A673 (cell line): ENCODE measurements at regions not wholly inside any gene's neighbourhood (a gene's known extent, or its start where the extent isn't known, plus 50 kb on each side); places are given as distances from the start of the nearest gene placed in this dataset.

ENCODE experiments used
- BruUV-seq: library from RNA; stranded (reverse); fragments of 400-500 nt; replicated peaks from 2 replicates; lab custom pipeline; 2021; lab: Mats Ljungman, UMichigan
- CTCF ChIA-PET: fragments of 300-600 bp; sonication (Branson Sonifier 250); formaldehyde crosslinking; loops from one replicate; lab custom pipeline; 2022; ENCODE audit warnings: antibody characterized with exemption; lab: Charles Lee
- POLR2A ChIA-PET: fragments of 300-600 bp; sonication (Branson Sonifier 250); formaldehyde crosslinking; loops from one replicate; lab custom pipeline; 2022; ENCODE audit warnings: antibody characterized with exemption; ENCODE audit not compliant: low non-redundant PET; lab: Charles Lee
- DNase-seq: peaks from one replicate; pipeline ENCODE4 v3.0.0-alpha.2; 2015; ENCODE audit warnings: low spot score
- H3K27ac ChIP-seq: fragments of 200-600 bp; sonication (generic); 2 replicates; pipeline ENCODE4 v1.5.1; 2016; ENCODE audit warnings: mixed run types, low read depth, mild to moderate bottlenecking, mixed read lengths, antibody characterized with exemption, low read length; ENCODE audit not compliant: poor library complexity, severe bottlenecking
- H3K27me3 ChIP-seq: fragments of 200-600 bp; sonication (generic); replicated peaks from 2 replicates; pipeline ENCODE4 v1.6.1; 2017; ENCODE audit warnings: mixed run types, low read depth, mild to moderate bottlenecking, mixed read lengths, antibody characterized with exemption, low read length; ENCODE audit not compliant: insufficient read depth, poor library complexity
- H3K36me3 ChIP-seq: fragments of 200-600 bp; sonication (generic); 2 replicates; pipeline ENCODE4 v1.6.1; 2016; ENCODE audit warnings: mixed run types, mild to moderate bottlenecking, mixed read lengths, antibody characterized with exemption, low read length; ENCODE audit not compliant: insufficient read depth, poor library complexity, severe bottlenecking
- H3K4me1 ChIP-seq: fragments of 200-600 bp; sonication (generic); 2 replicates; pipeline ENCODE4 v1.6.1; 2017; ENCODE audit warnings: mixed run types, mild to moderate bottlenecking, mixed read lengths, antibody characterized with exemption, low read length; ENCODE audit not compliant: insufficient read depth, poor library complexity, severe bottlenecking
- H3K4me3 ChIP-seq: fragments of 200-600 bp; sonication (generic); 2 replicates; pipeline ENCODE4 v1.5.1; 2016; ENCODE audit warnings: low read depth, mixed run types, mild to moderate bottlenecking, mixed read lengths, low read length; ENCODE audit not compliant: poor library complexity, severe bottlenecking
- H3K9me3 ChIP-seq: fragments of 200-600 bp; sonication (generic); 2 replicates; pipeline ENCODE4 v1.6.1; 2016; ENCODE audit warnings: mixed run types, low read depth, mild to moderate bottlenecking, mixed read lengths, antibody characterized with exemption, low read length; ENCODE audit not compliant: poor library complexity, severe bottlenecking
- CTCF ChIP-seq: fragments of 300-800, 200-600 bp; sonication (generic); conservative IDR thresholded peaks from 2 replicates; pipeline ENCODE4 v1.5.1; 2017; ENCODE audit warnings: low read depth, mild to moderate bottlenecking, antibody characterized with exemption, low read length, moderate library complexity, mixed read lengths
- EZH2 ChIP-seq: fragments of 200-600 bp; sonication (generic); IDR thresholded peaks from 2 replicates; pipeline ENCODE4 v1.6.1; 2017; ENCODE audit warnings: borderline replicate concordance, low read depth, mild to moderate bottlenecking, mixed read lengths, antibody characterized with exemption, low read length; ENCODE audit not compliant: poor library complexity, severe bottlenecking
- intact Hi-C: fragments of 100-400 bp; cut with micrococcal nuclease; formaldehyde crosslinking; loops from one replicate; pipeline ENCODE4 v1.10.0; 2022; ENCODE audit not compliant: unreplicated experiment

GRCh38 chr6:47917202-47917601 lies 135.4 kb downstream of the OPN5 start:
- TF ChIP-seq CTCF (no peak), EZH2 (no peak)
- Histone ChIP-seq H3K9me3 (no peaks in the 10 kb centered on the region), H3K4me1 (no peaks in the 10 kb centered on the region), H3K36me3 (no peaks in the 10 kb centered on the region), H3K27me3 (no peaks in the 10 kb centered on the region), H3K4me3 (no peak overlapping the region), H3K27ac (no peak overlapping the region)
- BruUV-seq = no TSS peak
- POLR2A ChIA-PET = no interaction called here
- intact Hi-C loops = no loop called here
- DNase-seq = no peak
- CTCF ChIA-PET = no interaction called here

GRCh38 chr6:47915017-47915416 lies 133.2 kb downstream of the OPN5 start:
- DNase-seq = no peak
- TF ChIP-seq CTCF = no peak
- no peak for TF ChIP-seq EZH2
- intact Hi-C loops = no loop called here
- Histone ChIP-seq H3K4me1 (no peaks in the 10 kb centered on the region), H3K27ac (no peak overlapping the region), H3K4me3 (no peak overlapping the region), H3K36me3 (no peaks in the 10 kb centered on the region), H3K27me3 (no peaks in the 10 kb centered on the region), H3K9me3 (no peaks in the 10 kb centered on the region)
- ChIA-PET CTCF (no interaction called here), POLR2A (no interaction called here)
- BruUV-seq = no TSS peak

DNA sequence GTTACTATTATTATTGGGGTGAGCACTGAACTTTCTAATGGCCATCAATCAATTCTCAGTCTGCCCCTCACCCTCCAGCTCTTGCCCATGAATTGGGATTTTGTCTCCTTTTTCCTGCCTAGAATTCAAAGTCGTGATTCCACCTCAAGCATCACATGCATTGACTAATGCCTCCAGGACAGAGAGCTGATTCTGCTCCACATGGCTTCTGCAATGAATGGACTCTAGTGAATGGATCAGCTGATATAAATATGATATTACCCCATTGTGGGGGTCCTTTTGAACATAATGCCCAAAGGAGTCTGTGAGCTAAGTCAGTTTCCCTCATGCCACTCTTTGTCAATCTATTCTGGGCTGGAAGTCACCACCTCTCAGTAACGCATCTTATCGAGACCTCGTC lies 126.4 kb downstream of the OPN5 start:
- Histone ChIP-seq H3K27ac (no peak overlapping the region), H3K36me3 (no peaks in the 10 kb centered on the region), H3K4me3 (no peak overlapping the region), H3K4me1 (no peaks in the 10 kb centered on the region), H3K9me3 (no peaks in the 10 kb centered on the region), H3K27me3 (no peaks in the 10 kb centered on the region)
- no peak for DNase-seq
- POLR2A ChIA-PET = no interaction called here
- intact Hi-C loops = no loop called here
- CTCF ChIA-PET = no interaction called here
- TF ChIP-seq CTCF (no peak), EZH2 (no peak)
- BruUV-seq = no TSS peak
